ENCODE measurements at regions not wholly inside any gene's neighbourhood (a gene's known extent, or its start where the extent isn't known, plus 50 kb on each side); places are given as distances from the start of the nearest gene placed in this dataset.

DNA sequence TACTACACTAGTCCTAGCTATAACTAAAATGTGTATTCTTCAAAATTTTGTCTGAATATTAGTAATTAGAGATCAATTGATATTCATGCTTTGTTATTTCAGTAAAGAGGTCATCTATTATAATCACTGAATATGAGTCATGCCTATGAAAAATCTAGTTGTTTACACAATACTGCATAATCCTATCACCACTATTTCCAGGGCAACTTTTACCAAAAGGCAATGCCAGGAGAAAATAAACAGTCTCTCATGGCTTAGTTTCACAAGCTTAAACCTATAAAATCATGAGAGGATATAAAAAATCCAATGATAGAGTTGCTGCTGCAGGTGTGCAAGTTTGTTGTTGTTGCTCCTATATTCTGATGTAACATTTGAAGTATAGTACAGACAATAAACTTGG, 149.9 kb upstream of the COL1A2 start:
- Mint-ChIP-seq H3K4me1 (ENCODE audit: unreplicated experiment) (no peaks in the 10 kb centered on the region), H3K9me3 (ENCODE audit: unreplicated experiment) (no peaks in the 10 kb centered on the region), H3K36me3 (ENCODE audit: low read depth, unreplicated experiment) (no peaks in the 10 kb centered on the region), H3K27ac (ENCODE audit: unreplicated experiment) (no peak overlapping the region), H3K4me3 (ENCODE audit: unreplicated experiment) (no peak overlapping the region), H3K27me3 (ENCODE audit: unreplicated experiment) (no peaks in the 10 kb centered on the region)
- TF ChIP-seq, protein P1, sequence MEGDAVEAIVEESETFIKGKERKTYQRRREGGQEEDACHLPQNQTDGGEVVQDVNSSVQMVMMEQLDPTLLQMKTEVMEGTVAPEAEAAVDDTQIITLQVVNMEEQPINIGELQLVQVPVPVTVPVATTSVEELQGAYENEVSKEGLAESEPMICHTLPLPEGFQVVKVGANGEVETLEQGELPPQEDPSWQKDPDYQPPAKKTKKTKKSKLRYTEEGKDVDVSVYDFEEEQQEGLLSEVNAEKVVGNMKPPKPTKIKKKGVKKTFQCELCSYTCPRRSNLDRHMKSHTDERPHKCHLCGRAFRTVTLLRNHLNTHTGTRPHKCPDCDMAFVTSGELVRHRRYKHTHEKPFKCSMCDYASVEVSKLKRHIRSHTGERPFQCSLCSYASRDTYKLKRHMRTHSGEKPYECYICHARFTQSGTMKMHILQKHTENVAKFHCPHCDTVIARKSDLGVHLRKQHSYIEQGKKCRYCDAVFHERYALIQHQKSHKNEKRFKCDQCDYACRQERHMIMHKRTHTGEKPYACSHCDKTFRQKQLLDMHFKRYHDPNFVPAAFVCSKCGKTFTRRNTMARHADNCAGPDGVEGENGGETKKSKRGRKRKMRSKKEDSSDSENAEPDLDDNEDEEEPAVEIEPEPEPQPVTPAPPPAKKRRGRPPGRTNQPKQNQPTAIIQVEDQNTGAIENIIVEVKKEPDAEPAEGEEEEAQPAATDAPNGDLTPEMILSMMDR (IDR thresholded peaks at IDR 0.05; ENCODE audit: unreplicated experiment): no peak
- no peak for DNase-seq (ENCODE audit: low spot score)

DNA sequence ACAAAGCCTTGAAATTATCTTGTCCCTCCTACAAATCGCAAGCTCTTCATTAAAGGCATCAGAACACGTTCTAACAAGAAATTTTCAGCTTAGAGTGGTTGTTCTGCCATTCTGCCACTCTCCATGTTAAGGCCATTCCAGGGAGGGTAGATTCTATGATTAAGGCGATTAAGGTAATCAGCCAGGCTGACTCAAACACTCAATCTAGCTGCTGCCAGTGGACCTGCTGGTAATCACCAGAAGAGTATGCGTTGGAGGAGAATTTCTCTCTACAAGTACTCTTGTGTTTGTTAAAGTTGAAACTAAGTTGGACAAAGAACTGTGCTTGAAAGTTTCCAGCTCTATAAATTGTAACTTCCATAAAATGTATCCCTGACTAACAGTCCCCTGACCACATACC, 149.2 kb upstream of the COL1A2 start:
- TF ChIP-seq, protein P1 (IDR thresholded peaks at IDR 0.05; ENCODE audit: unreplicated experiment): no peak
- H3K36me3 Mint-ChIP-seq (ENCODE audit: low read depth, unreplicated experiment): no peaks in the 10 kb centered on the region
- no peak overlapping the region for H3K4me3 Mint-ChIP-seq (ENCODE audit: unreplicated experiment)
- no peaks in the 10 kb centered on the region for H3K4me1 Mint-ChIP-seq (ENCODE audit: unreplicated experiment)
- no peaks in the 10 kb centered on the region for H3K9me3 Mint-ChIP-seq (ENCODE audit: unreplicated experiment)
- H3K27ac Mint-ChIP-seq (ENCODE audit: unreplicated experiment): no peak overlapping the region
- no peaks in the 10 kb centered on the region for H3K27me3 Mint-ChIP-seq (ENCODE audit: unreplicated experiment)
- no peak for DNase-seq (ENCODE audit: low spot score)

DNA sequence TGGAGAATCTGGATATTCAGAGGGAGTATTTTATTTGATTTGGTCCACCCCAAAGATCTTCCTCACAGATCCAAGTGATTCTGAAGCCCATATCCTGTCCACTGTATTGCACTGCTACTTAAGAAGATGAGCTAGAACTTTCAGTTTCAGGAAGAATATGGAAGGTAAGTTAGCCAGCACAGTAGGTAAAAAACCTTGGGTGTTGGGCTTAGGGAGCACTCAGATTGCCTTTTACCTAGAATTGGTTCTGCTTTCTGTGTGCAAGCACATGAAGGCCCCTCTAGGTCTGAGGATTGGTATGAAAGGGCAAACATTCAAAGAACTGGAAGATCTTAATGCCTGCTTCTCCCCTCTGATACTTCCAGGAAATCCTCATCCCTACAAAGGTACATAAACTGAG, 146.7 kb upstream of the COL1A2 start:
- H3K4me1 Mint-ChIP-seq (ENCODE audit: unreplicated experiment): no peaks in the 10 kb centered on the region
- H3K9me3 Mint-ChIP-seq (ENCODE audit: unreplicated experiment): no peaks in the 10 kb centered on the region
- H3K4me3 Mint-ChIP-seq (ENCODE audit: unreplicated experiment): no peak overlapping the region
- H3K27ac Mint-ChIP-seq (ENCODE audit: unreplicated experiment): no peak overlapping the region
- no peaks in the 10 kb centered on the region for H3K27me3 Mint-ChIP-seq (ENCODE audit: unreplicated experiment)
- no peaks in the 10 kb centered on the region for H3K36me3 Mint-ChIP-seq (ENCODE audit: low read depth, unreplicated experiment)
- TF ChIP-seq, protein P1 (IDR thresholded peaks at IDR 0.05; ENCODE audit: unreplicated experiment): no peak
- DNase-seq (ENCODE audit: low spot score): no peak

DNA sequence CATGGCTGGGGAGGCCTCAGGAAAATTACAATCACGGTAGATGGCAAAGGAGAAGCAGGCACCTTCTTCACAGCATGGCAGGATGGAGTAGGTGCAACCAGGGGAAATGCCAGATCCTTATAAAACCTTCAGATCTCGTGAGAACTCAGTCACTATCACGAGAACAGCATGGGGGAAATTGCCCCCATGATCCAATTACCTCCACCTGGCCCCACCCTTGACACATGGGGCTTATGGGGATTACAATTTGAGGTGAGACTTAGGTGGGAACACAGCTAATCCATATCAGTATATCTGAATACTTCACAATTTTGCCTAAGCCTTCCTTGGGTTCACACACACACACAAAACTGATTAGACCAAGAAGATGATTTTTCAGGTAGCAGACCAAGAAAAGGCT, 145.1 kb upstream of the COL1A2 start:
- no peak overlapping the region for H3K4me3 Mint-ChIP-seq (ENCODE audit: unreplicated experiment)
- H3K36me3 Mint-ChIP-seq (ENCODE audit: low read depth, unreplicated experiment): no peaks in the 10 kb centered on the region
- no peaks in the 10 kb centered on the region for H3K4me1 Mint-ChIP-seq (ENCODE audit: unreplicated experiment)

DNA sequence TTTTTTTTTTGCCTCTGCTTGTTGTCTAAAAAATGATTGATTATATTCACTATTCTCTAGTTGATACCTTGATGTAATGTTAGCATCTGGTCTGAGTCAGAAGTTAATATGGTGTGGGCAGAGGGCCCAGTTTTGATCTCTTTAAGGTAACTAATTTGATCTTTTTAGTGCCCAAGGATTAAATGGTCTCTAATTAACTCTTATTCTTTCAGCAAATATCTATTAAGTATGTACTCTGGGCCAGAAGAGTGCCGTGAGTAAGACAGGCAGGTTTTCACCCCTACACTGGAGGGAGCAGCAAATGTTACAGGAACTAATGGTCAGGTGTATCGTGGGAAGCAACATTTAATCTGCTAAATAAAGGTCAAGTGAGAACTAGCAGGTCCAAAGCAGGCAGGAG, 144.6 kb upstream of the COL1A2 start:
- H3K4me1 Mint-ChIP-seq (ENCODE audit: unreplicated experiment): no peaks in the 10 kb centered on the region
- no peaks in the 10 kb centered on the region for H3K36me3 Mint-ChIP-seq (ENCODE audit: low read depth, unreplicated experiment)
- H3K27ac Mint-ChIP-seq (ENCODE audit: unreplicated experiment): no peak overlapping the region
- DNase-seq (ENCODE audit: low spot score): no peak
- no peaks in the 10 kb centered on the region for H3K9me3 Mint-ChIP-seq (ENCODE audit: unreplicated experiment)
- H3K27me3 Mint-ChIP-seq (ENCODE audit: unreplicated experiment): no peaks in the 10 kb centered on the region
- TF ChIP-seq, protein P1 (IDR thresholded peaks at IDR 0.05; ENCODE audit: unreplicated experiment): no peak
- no peak overlapping the region for H3K4me3 Mint-ChIP-seq (ENCODE audit: unreplicated experiment)

More for the DNA sequence above, 145.1 kb upstream of the COL1A2 start:
- DNase-seq (ENCODE audit: low spot score): no peak
- H3K27me3 Mint-ChIP-seq (ENCODE audit: unreplicated experiment): no peaks in the 10 kb centered on the region
- H3K9me3 Mint-ChIP-seq (ENCODE audit: unreplicated experiment): no peaks in the 10 kb centered on the region
- no peak overlapping the region for H3K27ac Mint-ChIP-seq (ENCODE audit: unreplicated experiment)
- TF ChIP-seq, protein P1 (IDR thresholded peaks at IDR 0.05; ENCODE audit: unreplicated experiment): no peak

Measured in endothelial cell (in vitro differentiated cells).